Ramos (cell line): ENCODE measurements at regions not wholly inside any gene's neighbourhood (a gene's known extent, or its start where the extent isn't known, plus 50 kb on each side); places are given as distances from the start of the nearest gene placed in this dataset.
"Not testable (repeated sequence)": the region's sequence is repeated elsewhere in the genome, so short reads cannot be mapped to it uniquely, and the experiment has no call there.

ENCODE experiments used
- in situ Hi-C: fragments of 300-500 bp; cut with MboI; formaldehyde crosslinking; loops from one replicate; pipeline ENCODE4 v1.14.3; 2022; ENCODE audit warnings: low sequenced_read_pairs; ENCODE audit not compliant: unreplicated experiment

DNA sequence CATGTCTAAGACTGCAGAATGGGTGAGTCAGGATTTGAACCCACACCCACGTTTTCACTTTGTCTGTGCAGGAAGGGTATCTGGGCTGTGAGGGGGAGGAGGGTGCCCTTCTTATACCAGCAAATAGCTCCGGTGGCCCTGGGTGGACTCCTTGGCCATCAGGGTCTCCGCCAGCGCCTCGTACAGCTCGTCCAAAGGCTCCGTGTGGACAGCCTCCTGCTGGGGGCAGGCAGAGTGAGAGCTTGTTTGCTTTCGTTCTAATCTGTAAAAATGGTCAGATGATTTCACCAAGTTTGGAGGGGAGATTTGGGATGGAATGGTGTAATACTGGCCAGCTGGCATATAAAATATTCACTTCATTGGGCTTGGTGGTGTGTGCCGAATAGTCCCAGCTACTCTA is 111.7 kb upstream of the CCZ1B start:
- in situ Hi-C loops: not testable (repeated sequence)

DNA sequence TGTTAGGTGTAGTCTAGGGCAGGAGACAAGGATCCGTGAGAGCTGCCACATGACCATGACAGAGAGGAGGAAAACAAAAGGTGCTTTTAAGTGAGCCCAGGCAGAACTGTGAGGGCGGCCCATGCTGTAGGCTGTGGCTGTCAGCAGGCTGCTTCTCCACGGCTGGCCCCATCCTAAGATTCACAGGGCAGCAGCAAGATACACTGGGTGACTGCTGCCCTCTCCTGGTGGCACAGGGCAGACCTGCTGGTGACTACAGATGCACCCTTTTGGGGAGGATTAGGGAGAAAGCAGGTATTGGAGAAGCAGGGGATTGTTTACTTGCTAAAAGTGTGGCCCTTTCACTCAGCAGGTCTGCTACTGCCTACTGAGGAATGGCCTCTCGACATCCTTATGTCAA is 112.2 kb upstream of the CCZ1B start:
- in situ Hi-C loops: not testable (repeated sequence)

DNA sequence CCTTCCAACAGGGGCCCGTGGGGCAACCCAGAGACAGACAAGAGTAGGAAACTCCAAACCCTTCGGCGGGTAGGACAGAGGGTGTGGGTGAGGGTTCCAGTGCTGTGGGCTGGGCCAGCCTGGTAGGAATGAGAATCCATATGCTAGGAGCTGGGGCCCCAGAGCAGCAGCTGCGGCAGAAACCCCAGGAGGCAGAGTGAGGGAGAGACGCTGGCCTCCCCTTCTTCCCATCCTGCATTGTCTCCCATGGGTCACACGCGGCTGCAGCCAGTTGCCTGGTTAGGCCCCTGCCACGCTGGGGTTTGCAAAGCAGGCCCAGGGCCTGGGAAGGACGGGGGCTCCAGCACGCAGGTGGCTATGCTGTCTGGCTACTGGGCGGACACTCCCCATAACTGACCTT is 113.1 kb upstream of the CCZ1B start:
- in situ Hi-C loops: not testable (repeated sequence)

DNA sequence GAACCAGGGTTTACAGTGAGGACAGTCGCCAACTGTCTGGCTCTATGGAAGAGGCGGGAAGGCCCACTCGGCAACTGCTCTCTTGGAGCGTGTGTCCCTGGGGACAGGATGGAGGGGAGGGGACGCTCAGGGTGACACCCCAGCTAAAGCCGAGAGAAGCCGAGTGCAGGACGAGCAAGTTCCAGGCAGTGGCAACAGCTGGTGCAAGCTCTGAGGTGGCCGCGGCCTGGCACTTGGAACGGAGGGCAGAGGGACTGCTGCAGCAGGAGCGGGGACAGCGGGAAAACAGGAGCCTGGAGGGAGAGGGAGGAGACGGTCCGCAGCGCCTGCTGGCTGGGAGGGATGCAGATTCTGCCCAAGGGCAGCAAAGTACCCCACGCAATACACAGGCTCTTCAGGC is 113.8 kb upstream of the CCZ1B start:
- in situ Hi-C loops: not testable (repeated sequence)

DNA sequence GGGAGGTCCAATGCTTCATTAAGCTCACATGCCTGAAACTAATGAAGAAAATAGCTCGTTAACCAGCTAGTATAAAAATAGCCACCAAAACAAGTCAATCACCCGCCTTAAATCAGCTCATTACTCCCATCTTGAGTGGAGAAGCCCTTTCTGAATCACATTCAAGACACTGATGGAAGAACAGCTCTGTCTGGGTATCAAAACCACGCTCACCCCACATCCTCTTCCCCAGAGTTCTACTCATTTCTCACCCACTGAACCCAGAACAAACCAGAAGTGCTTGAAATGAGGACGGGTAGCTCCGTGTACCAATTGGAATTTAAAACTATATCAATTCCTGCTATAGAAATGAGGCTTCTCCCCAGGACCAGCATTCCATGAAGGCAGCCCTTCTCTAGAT is 120.8 kb upstream of the CCZ1B start:
- in situ Hi-C loops: not testable (repeated sequence)

DNA sequence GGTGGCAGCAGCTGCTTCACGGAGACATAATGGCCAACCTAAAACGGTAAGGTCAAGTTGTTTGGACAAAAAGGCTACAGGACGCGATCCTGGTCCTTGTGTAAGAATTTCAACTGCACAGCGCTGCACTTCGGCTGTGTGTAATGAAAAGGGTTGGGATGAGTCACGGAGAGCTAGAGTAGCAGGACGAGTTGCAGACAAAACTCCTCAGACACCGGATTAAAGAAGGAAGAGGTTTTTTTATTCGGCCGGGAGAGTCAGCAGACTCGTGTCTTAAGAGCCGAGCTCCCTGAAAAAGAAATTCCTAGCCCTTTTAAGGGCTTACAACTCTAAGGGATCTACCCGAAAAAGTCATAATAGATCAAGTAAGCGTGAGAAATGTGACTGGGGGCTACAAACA is 124.2 kb upstream of the CCZ1B start:
- in situ Hi-C loops: loop anchor here (25.0 kb wide), 2 partner anchors 587 to 1262 kb away; partner anchors contain the start of gene COL28A1

DNA sequence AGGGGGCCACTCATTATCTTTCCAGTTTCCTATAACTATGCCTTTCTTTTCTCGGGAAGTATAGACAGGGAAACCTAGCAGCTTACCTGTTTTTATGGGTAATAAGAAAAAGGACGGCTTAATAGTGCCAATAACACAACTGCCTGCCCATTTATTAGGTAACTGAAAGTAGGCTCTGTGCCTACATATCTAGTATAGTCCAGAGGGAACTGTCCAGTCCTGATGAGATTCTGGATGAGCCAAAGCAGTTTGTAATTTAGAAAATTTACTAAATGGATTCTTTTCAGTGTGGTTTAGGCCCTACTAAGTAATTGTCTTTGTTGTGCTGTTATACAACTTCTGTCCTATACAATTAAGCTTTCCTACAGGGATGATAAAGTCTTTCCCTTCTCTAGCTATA is 125.5 kb upstream of the CCZ1B start:
- in situ Hi-C loops: loop anchor here (25.0 kb wide), 2 partner anchors 586 to 1261 kb away; partner anchors contain the start of gene COL28A1

DNA sequence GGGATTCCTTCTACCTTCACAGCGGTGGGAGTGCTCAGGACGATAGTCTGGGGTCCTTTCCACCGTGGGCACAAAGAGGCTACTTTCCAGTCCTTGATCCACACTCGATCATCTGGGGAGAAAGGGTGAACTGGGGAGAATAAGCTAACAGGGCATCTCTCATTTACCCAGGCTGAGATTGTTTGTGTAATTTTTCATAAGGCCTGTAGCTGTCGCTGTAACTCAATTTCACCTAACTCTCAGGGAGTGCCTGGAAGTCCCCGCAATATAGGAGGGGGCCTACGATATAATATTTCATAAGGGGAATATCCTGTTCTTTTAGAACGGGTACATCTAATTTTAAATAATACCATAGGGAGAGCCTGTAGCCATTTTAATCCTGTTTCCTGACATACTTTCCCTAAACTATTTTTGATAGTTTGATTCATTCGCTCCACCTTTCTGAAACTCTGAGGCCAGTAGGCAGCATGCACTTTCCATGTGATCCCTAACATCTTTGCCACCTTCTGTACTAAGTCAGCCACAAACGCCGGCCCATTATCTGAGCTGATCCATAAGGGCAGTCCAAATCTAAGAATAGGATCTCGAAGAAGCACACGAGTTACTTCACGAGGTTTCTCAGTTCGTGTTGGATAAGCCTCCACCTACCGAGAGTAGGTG is 127.2 kb upstream of the CCZ1B start:
- in situ Hi-C loops: loop anchor here (25.0 kb wide), 2 partner anchors 584 to 1259 kb away; partner anchors contain the start of gene COL28A1

DNA sequence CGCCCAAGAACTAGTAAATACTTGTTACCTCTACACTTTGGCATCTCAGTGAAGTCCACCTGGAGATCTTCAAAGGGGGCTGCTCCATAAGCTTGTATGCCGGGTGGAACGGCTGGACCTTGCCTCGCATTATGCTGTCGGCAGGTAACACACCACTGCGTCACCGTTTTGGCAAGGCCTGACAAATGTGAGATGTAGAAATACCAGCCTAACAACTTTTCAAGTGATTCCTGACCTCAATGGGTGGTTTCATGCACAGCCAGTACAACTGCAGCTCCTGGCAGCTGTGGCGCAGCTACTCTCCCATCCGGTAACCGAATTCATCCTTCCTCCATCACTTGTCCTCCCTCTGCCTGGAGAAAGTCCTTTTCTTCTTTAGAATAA is 127.7 kb upstream of the CCZ1B start:
- in situ Hi-C loops: loop anchor here (25.0 kb wide), 2 partner anchors 584 to 1259 kb away; partner anchors contain the start of gene COL28A1

DNA sequence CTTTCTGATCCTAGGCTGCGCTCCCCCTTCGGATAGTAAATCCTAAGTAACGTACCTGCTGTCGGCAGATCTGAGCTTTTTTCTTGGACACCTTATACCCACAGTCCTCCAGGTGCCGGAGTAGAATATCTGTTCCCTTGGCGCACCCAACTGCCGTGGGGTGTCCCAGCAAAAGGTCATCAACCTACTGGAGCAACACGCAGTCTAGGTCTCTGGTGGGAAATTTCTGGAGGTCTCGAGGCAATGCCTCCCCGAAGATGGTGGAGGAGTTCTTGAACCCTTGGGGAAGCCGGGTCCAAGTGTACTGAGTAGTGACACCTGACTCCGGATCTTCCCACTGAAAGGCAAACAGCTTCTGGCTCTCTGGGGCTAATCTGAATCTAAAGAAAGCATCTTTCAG is 129.3 kb upstream of the CCZ1B start:
- in situ Hi-C loops: loop anchor here (25.0 kb wide), 2 partner anchors 582 to 1257 kb away; partner anchors contain the start of gene COL28A1

DNA sequence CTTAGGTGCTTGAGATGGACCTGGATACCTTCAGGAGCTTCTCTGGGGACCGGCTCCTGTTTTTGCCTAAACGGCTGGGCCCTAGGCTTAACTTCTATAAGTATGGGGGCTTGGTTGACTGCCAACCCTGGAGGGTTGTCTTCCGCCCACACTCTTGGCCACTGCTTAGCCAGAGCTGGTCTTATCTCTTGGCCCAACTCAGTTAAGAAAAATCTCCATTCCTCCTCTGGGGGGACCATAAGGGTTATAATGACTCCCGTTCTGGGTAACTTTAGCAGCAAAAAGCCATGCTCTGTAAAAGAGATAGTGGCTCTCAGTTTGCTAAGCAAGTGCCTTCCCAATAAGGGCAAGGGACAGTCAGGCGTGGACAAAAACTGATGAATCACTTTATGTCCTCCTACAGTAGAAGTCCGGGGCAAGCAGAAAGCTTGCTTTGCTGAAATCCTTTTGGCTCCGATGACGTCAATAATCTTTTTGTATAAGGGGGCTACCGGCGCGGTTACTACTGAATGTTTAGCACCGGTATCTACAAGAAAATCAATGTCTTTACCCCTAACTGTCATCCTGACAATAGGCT is 130.0 kb upstream of the CCZ1B start:
- in situ Hi-C loops: loop anchor here (25.0 kb wide), 2 partner anchors 581 to 1256 kb away; partner anchors contain the start of gene COL28A1

DNA sequence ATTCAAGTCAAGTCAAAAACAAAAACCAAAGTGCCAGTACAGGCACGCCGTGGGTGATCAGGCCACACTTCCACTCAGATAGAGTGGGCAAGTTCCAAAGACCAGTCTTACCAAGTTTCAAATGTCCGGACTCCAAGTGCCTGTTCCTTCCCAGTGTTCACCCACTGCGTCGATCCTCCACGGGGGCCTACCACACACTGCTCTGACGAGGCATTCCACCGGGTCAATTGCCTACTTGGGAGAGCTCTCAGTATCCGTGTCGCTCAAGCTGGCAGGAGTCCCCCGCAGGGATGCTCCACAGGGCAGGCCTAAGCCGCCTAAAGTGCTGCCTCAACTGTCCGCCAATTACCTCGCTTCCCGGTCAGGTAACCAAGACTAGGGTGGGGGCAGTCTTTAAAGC is 132.3 kb upstream of the CCZ1B start:
- in situ Hi-C loops: loop anchor here (25.0 kb wide), 2 partner anchors 579 to 1254 kb away; partner anchors contain the start of gene COL28A1

DNA sequence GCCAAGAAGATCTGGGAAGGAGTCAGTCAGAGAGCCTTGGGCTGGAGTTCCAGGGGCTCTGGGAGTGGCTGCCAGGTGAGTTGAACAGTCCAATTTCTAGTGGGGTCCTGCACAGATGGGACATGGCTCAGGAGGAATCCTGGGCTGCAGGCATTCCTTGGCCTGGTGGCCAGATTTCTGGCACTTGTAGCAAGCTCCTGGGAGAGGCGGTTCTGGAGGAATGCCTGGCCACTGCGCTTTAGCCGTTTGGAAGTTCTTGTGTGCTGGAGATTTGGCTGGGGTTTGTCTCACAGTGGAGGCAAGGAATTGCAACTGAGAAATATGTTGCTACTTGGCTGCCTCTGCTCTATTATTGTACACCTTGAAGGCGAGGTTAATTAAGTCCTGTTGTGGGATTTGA is 133.9 kb upstream of the CCZ1B start:
- in situ Hi-C loops: loop anchor here (25.0 kb wide), 2 partner anchors 577 to 1252 kb away; partner anchors contain the start of gene COL28A1

DNA sequence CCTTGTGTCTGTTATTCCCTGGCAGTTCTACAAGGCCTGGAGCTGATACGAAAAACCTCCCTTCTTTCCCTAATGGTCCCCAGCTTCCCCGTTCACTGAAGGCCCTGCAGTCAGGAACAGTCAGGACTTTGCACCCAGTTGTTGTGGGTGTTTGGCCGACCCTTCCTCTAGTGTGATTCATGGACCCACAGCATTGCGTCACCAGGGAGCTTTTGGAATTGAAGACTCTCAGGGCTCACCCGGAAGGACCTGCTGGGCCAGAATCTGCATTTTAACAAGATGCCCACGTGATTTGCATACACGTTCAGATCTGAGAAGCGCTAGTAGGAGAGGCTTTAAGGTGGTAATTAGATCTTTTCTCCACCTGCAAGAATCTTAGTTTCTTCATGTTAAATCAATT is 136.8 kb upstream of the CCZ1B start:
- in situ Hi-C loops: loop anchor here (25.0 kb wide), 2 partner anchors 574 to 1249 kb away; partner anchors contain the start of gene COL28A1

DNA sequence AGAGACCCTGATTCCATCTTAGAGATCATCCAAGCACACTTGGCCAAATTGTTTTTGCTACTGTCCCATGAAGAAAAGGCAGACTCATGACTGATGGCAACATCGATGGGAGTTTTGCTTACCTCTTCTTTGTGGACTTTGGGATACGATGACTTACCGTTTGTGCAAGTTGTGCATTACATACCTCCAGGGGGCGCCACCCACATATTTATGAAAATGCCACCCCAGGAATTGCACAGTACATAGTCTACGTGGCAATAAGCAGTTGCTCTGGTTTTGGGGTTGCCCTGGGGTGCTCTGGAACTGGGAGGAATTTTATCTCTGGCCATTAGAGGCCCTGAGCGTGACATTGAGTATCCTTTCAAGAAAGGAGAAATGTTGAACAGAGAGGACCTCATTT is 139.0 kb upstream of the CCZ1B start:
- in situ Hi-C loops: loop anchor here (25.0 kb wide), 2 partner anchors 572 to 1247 kb away; partner anchors contain the start of gene COL28A1

DNA sequence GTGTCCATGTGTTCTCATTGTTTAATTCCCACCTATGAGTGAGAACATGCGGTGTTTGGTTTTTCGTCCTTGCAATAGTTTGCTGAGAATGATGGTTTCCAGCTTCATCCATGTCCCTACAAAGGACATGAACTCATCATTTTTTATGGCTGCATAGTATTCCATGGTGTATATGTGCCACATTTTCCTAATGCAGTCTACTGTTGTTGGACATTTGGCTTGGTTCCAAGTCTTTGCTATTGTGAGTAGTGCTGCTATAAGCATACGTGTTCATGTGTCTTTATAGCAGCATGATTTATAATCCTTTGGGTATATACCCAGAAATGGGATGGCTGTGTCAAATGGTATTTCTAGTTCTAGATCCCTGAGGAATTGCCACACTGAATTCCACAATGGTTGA is 144.1 kb upstream of the CCZ1B start:
- in situ Hi-C loops: loop anchor here (25.0 kb wide), 2 partner anchors 567 to 1242 kb away; partner anchors contain the start of gene COL28A1

DNA sequence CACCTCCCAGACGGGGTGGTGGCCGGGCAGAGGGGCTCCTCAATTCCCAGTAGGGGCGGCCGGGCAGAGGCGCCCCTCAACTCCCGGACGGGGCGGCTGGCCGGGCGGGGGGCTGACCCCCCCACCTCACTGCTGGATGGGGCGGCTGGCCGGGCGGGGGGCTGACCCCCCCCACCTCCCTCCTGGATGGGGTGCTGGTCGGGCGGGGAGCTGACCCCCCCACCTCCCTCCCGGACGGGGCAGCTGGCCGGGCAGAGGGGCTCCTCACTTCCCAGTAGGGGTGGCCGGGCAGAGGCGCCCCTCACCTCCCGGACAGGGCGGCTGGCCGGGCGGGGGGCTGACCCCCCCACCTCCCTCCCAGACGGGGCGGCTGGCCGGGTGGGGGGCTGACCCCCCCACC is 148.8 kb upstream of the CCZ1B start:
- in situ Hi-C loops: loop anchor here (25.0 kb wide), 2 partner anchors 562 to 1237 kb away; partner anchors contain the start of gene COL28A1

DNA sequence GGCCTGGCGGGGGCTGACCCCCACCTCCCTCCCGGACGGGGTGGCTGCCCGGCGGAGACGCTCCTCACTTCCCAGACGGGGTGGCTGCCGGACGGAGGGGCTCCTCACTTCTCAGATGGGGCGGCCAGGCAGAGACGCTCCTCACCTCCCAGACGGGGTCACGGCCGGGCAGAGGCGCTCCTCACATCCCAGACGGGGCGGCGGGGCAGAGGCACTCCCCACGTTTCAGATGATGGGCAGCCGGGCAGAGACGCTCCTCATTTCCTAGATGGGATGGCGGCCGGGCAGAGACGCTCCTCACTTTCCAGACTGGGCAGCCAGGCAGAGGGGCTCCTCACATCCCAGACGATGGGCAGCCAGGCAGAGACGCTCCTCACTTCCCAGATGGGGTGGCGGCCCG is 149.3 kb upstream of the CCZ1B start:
- in situ Hi-C loops: not testable (repeated sequence)

DNA sequence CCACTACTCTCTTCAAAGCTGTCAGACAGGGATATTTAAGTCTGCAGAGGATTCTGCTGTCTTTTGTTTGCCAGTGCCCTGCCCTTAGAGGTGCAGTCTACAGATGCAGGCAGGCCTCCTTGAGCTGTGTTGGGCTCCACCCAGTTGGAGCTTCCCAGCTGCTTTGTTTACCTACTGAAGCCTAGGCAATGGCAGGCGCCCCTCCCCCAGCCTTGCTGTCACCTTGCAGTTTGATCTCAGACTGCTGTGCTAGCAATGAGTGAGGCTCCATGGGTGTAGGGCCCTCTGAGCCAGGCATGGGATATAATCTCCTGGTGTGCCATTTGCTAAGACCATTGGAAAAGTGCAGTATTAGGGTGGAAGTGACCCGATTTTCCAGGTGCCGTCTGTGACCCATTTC is 151.3 kb upstream of the CCZ1B start:
- in situ Hi-C loops: not testable (repeated sequence)

DNA sequence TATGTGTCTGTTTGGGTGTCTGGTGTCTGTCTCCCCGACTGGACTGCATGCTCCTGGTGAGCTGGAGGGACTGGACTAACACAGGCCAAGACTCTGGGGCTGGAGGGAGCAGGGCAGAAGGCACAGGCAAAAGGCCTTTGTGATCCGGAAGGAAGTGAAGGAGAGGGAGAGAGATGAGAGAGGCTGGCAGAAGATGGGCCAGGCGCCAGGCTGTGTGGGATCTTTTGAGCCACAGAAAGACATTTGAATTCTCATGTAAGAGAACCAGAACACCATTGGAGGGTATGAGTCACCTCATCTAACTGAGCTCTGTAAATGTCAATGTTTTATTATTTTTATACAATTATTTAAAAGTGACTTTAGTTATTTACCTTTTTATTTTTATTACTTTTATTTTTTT is 152.3 kb upstream of the CCZ1B start:
- in situ Hi-C loops: not testable (repeated sequence)

DNA sequence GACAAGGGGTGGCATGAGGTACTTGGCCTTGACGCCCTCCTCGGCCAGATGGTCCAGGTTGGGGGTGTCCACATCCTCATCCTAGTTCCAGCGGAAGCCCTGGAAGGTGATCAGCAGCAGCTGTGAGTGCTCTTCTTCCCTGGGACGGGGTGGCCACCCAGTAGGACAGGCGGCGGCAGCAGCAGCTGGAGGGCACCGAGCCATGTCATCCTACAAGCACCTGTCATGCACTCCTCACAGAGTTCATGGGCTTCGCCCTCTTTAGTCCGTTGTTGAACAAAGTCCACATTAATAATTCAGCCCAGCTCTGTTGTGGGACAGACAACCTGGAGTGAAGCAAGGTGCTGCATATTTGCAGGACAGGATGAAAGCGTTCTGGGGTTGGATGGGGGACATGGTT is 153.4 kb upstream of the CCZ1B start:
- in situ Hi-C loops: not testable (repeated sequence)
